ACHN (cell line): ENCODE measurements at regions not wholly inside any gene's neighbourhood (a gene's known extent, or its start where the extent isn't known, plus 50 kb on each side); places are given as distances from the start of the nearest gene placed in this dataset.
A peak's percentile ranks its signal among the peaks of the same experiment; 100 is the strongest.
"Not testable (repeated sequence)": the region's sequence is repeated elsewhere in the genome, so short reads cannot be mapped to it uniquely, and the experiment has no call there.

Experiments used
- DNase-seq: peaks from one replicate; pipeline ENCODE4 v3.0.0-alpha.2; 2015
- in situ Hi-C: cut with HindIII; loops from 2 replicates; pipeline ENCODE4 v1.10.0; 2017; ENCODE audit warnings: low sequenced_read_pairs, low pct_ligation_motif_present, low pct_unique_long_range_greater_than_20kb

GRCh38 chr13:74243637-74244526 lies 109.7 kb upstream of the KLF12 start:
- DNase-seq = no peak
- in situ Hi-C loops = no loop called here

DNA sequence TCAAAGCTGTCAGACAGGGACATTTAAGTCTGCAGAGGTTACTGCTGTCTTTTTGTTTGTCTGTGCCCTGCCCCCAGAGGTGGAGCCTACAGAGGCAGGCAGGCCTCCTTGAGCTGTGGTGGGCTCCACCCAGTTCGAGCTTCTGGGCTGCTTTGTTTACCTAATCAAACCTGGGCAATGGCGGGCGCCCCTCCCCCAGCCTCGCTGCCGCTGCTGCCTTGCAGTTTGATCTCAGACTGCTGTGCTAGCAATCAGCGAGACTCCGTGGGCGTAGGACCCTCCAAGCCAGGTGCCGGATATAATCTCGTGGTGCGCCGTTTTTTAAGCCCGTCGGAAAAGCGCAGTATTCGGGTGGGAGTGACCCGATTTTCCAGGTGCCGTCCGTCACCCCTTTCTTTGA lies 107.1 kb upstream of the KLF12 start:
- in situ Hi-C loops, DNase-seq: not testable (repeated sequence)

DNA sequence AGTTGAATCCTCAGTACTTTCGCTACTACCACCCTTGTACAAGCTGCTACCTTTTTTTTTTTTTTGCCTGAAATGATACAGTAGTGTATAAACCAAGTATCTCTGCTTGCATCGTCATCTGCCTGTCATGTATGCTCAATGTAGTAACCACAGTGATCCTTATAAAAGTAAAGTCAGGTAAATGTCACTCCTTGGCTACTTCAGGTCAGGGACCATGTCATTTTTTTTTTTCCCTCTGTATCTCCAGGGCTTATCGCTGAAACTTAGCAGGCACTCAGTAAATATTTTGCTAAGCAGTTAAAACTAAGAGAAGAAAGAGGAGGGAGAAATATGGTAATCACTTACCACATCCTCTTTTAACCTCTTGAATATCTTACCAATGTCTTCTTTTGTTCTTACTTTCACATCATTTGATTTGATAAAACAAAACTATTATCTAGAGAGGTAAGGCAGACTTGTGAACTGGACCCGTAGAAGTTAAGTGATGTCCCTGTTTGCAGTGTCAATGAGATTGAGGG lies 96.8 kb upstream of the KLF12 start:
- no peak for DNase-seq
- in situ Hi-C loops = no loop called here

DNA sequence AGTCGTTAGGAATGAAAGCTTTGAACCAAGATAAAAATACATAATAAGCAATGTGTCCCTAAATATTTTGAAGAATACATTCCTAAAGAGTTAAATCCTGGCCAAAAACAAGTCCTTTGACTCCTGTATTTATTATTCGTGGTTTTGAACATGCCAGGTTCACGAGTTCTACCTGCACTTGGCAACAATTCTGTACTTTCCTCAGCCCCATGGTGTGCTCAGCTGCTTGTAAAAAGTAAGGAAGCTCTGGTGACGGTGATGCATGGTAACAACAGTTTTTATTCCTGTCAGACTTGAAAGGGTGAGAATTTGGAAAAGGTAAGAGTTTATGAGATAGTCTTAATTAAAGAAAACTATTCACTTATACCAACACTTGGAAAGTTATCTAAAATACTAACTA lies 95.0 kb upstream of the KLF12 start:
- in situ Hi-C loops = no loop called here
- DNase-seq = no peak

- DNase-seq = no peak
These were observed 93.4 kb upstream of the KLF12 start for GRCh38 chr13:74227476-74228158.

GRCh38 chr13:74226791-74227475 lies 92.7 kb upstream of the KLF12 start:
- DNase-seq = no peak
- in situ Hi-C loops = no loop called here

More at GRCh38 chr13:74227476-74228158, 93.4 kb upstream of the KLF12 start:
- in situ Hi-C loops = no loop called here

DNA sequence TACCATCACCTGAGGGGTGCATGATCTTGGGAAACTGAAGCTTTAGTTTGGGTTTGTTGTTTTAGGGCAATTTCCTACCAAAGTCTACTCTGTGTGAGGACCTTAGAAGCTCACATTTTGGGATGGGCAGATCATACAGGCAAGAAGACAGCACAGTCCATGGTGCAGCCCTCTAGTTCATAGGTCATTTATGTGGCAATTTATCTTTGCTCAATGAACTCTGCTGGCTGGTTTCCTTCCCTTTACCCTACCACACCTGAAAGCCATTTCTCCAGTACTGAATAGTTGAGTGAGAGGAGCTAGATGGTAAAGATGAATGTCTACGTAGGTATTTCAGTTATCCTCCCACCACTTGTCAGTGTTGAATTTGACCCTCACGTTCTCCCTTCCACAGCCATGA lies 87.5 kb upstream of the KLF12 start:
- in situ Hi-C loops = no loop called here
- no peak for DNase-seq

DNA sequence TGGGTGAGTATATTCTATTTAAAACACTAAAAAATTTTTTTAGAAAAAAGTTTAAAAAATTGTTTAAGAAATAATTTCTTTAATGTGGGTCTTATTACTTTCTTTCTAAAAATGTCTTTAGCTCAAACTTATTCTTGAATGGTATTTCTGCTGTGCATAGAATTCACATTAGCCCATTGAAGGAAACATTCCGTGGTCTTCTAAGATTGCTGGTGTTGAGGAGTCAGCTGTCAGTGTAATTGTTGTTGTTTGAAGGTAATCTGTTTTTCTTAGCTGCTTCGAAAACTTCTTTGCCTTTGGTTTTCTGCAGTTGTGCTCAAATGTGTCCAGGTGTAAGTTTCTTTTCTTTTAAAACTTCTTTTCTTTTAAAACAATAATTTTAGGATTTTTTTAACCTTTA lies 85.4 kb upstream of the KLF12 start:
- in situ Hi-C loops = no loop called here
- DNase-seq = no peak

GRCh38 chr13:74218291-74218690 lies 84.1 kb upstream of the KLF12 start:
- in situ Hi-C loops = no loop called here
- no peak for DNase-seq

GRCh38 chr13:74217811-74218210 lies 83.6 kb upstream of the KLF12 start:
- in situ Hi-C loops = no loop called here
- no peak for DNase-seq

- in situ Hi-C loops = no loop called here
- no peak for DNase-seq
These were observed 81.2 kb upstream of the KLF12 start for GRCh38 chr13:74215420-74215819.

DNA sequence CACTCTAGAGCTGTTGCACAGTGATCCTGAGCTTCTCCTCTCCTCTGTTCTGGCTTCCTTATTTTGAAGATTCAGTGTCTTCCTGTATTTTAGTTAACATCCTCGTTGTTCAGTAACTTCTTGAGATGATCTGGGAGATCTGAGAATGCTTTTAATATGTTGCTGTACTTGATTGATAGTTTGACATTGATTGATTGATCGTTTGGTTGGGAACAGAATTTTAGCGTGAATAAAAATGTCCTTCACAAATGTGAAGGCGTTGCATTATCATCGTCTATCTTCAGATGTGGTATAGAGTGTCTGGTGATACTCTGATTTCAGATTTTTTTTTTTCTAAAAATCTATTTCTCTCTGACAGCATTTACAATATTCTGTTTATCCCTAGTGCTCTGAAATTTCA lies 80.1 kb upstream of the KLF12 start:
- in situ Hi-C loops = no loop called here
- no peak for DNase-seq

DNA sequence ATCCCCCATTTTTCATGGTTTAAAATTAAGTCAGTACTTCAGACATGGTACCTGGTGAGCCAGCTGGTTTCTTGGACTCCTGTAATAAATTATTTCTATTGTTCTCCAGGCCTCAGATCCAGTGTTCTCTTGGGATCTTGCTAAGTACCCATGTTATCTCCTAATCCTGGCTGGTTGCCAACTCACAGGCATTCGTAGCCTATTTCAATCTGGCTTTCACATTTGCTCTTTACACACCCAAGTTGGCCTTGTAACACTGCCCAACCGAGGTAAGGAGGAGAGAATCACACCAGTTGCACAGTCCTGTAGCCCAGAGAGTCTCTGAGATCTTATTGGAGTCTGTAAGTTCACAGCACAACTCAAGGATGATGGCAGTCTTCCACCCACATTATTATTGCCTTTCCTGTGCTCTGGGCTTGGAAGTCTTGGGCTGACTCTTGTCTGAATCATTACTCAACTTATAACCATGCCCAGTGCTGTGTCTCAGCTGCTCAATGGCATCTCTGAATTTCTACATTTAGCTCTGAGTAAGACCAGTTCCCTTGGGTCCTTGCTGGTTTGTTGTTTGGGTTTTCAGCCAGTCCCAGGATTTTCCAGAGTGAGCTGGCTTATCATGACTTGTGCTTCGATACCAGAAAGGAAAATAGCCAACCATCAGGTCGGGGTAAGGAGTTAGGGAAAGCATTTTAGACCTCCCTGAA lies 76.6 kb upstream of the KLF12 start:
- peak; percentile 1 for DNase-seq
- in situ Hi-C loops = no loop called here

GRCh38 chr13:74206855-74207254 lies 72.7 kb upstream of the KLF12 start:
- no peak for DNase-seq
- in situ Hi-C loops = no loop called here

- no peak for DNase-seq
- in situ Hi-C loops = no loop called here
These were observed 71.9 kb upstream of the KLF12 start for GRCh38 chr13:74206061-74206561.

GRCh38 chr13:74205313-74205690 lies 71.1 kb upstream of the KLF12 start:
- no peak for DNase-seq
- in situ Hi-C loops = no loop called here

DNA sequence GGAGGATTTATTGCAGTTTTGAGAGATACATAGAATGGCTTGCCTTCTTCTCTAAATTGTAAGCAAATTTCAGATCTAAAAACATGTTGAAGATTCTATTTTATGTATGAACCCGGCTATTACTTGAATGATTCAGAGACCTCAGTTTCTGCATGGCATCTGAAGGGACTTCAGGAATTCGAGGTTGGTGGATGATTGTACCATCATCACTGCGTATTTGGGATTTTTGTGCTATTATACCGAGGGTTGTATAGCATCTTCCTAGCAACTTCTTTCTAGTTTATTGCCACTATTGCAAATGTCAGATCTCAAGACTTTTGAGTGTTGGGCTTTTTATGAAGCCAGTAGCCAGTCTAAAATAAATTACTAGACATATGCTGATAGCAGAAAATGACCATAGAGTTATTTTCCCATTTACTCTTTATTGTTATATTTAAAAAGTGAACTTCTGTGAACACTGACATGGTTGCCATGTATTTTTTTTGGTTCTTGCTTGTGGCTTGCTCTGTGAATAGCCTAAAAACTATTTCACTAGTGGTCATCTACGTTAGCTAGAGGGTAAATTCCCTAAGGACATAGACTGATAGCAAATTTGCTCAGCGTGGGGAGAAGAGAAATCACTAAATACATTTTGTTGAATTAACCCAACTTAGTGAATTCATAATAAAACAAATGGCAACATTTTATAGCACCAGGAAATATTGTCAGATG lies 70.6 kb upstream of the KLF12 start:
- DNase-seq = no peak
- in situ Hi-C loops = no loop called here

GRCh38 chr13:74203576-74203975 lies 69.4 kb upstream of the KLF12 start:
- no peak for DNase-seq
- in situ Hi-C loops = no loop called here
